ENCODE measurements at regions not wholly inside any gene's neighbourhood (a gene's known extent, or its start where the extent isn't known, plus 50 kb on each side); places are given as distances from the start of the nearest gene placed in this dataset.

GRCh38 chr4:67291644-67292043 is 253.7 kb downstream of the CENPC start:
- intact Hi-C loops (cut with DNase I; ENCODE audit: low total_unique reads): no loop called here
- Histone ChIP-seq H3K27me3 (replicated peaks in 1 of 7) (no peaks in the 10 kb centered on the region), H3K36me3 (no peaks in the 10 kb centered on the region), H3K9me3 (peaks cover 0 to 4% (median 0%) of the 10 kb centered on the region in 8 donors), H3K27ac (no peak overlapping the region), H3K4me1 (no peaks in the 10 kb centered on the region), H3K4me3 (no peak overlapping the region)
- TF ChIP-seq POLR2A (IDR thresholded peaks at IDR 0.05) (no peak), POLR2AphosphoS5 (IDR thresholded peaks at IDR 0.05) (no peak), CTCF (IDR thresholded peaks at IDR 0.05 in 8 of 11, conservative IDR thresholded peaks at IDR 0.05 in 3 of 11) (no peak)
- DNase-seq: no peak
- 46 to 53% (median 49%) methylated on average over 4 of the region's 4 CpGs for WGBS, 5 donors

- TF ChIP-seq CTCF (IDR thresholded peaks at IDR 0.05 in 8 of 11, conservative IDR thresholded peaks at IDR 0.05 in 3 of 11) (no peak), POLR2A (IDR thresholded peaks at IDR 0.05) (no peak), POLR2AphosphoS5 (IDR thresholded peaks at IDR 0.05) (no peak)
- Histone ChIP-seq H3K9me3 (peaks cover 0 to 9% (median 0%) of the 10 kb centered on the region in 8 donors), H3K4me1 (no peaks in the 10 kb centered on the region), H3K27me3 (replicated peaks in 1 of 7) (no peaks in the 10 kb centered on the region), H3K4me3 (no peak overlapping the region), H3K36me3 (no peaks in the 10 kb centered on the region), H3K27ac (no peak overlapping the region)
- DNase-seq: no peak
- 59 to 64% (median 61%) methylated on average over 4 of the region's 4 CpGs for WGBS, 5 donors
- intact Hi-C loops (cut with DNase I; ENCODE audit: low total_unique reads): no loop called here
Observed at GRCh38 chr4:67288964-67289363, 256.3 kb downstream of the CENPC start.

GRCh38 chr4:67286724-67287123 is 258.6 kb downstream of the CENPC start:
- H3K4me1 ChIP-seq: no peaks in the 10 kb centered on the region
- H3K27me3 ChIP-seq (replicated peaks in 1 of 7): no peaks in the 10 kb centered on the region
- TF ChIP-seq POLR2AphosphoS5 (IDR thresholded peaks at IDR 0.05) (no peak), CTCF (IDR thresholded peaks at IDR 0.05 in 8 of 11, conservative IDR thresholded peaks at IDR 0.05 in 3 of 11) (no peak), POLR2A (IDR thresholded peaks at IDR 0.05) (no peak)
- intact Hi-C loops (cut with DNase I; ENCODE audit: low total_unique reads): no loop called here
- 93 to 97% (median 95%) methylated on average over 8 to 17 of the region's 17 CpGs for WGBS, 5 donors
- no peak for DNase-seq
- H3K9me3 ChIP-seq: peaks cover 0 to 20% (median under 1%) of the 10 kb centered on the region in 8 donors
- no peak overlapping the region for H3K27ac ChIP-seq
- H3K36me3 ChIP-seq: no peaks in the 10 kb centered on the region
- no peak overlapping the region for H3K4me3 ChIP-seq

- H3K27ac ChIP-seq: no peak overlapping the region
- 84 to 91% (median 88%) methylated on average over 4 to 13 of the region's 13 CpGs for WGBS, 5 donors
- no peaks in the 10 kb centered on the region for H3K27me3 ChIP-seq (replicated peaks in 1 of 7)
- intact Hi-C loops (cut with DNase I; ENCODE audit: low total_unique reads): no loop called here
- TF ChIP-seq CTCF (IDR thresholded peaks at IDR 0.05 in 8 of 11, conservative IDR thresholded peaks at IDR 0.05 in 3 of 11) (no peak), POLR2A (IDR thresholded peaks at IDR 0.05) (no peak), POLR2AphosphoS5 (IDR thresholded peaks at IDR 0.05) (no peak)
- DNase-seq: no peak
- no peaks in the 10 kb centered on the region for H3K36me3 ChIP-seq
- peaks cover 0 to 33% (median 4%) of the 10 kb centered on the region in 8 donors for H3K9me3 ChIP-seq
- no peak overlapping the region for H3K4me3 ChIP-seq
- no peaks in the 10 kb centered on the region for H3K4me1 ChIP-seq
Observed at GRCh38 chr4:67282749-67283148, 262.6 kb downstream of the CENPC start.
